Right lung (tissue), 2 donors: ENCODE measurements at regions not wholly inside any gene's neighbourhood (a gene's known extent, or its start where the extent isn't known, plus 50 kb on each side); places are given as distances from the start of the nearest gene placed in this dataset.

Source experiments
- DNase-seq, 2 donors: peaks; one replicate each; pipeline ENCODE4 v3.0.0-alpha.2; 2013

- no peak for DNase-seq
Observed at GRCh38 chr1:104830534-104830933, 1080.8 kb downstream of the AMY1C start.

DNA sequence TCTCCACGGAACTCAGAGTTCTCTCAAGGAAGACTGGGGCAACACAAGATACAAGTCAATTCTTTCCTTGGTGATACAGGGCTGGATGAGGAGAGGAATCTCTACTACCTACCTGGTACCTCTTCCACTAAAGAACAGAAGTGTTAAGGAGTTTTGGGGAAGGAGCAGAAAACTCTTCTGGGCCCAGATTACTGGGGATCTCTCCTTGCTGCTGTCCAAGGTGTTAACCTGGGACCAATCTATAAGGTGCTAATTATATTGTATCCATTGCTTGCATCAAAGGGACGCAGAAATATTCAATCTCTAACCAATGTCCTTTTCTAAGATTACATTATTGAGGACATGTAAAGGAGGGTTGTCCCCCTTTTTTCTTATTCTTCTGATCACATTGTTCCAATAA is 1102.5 kb downstream of the AMY1C start:
- no peak for DNase-seq

DNA sequence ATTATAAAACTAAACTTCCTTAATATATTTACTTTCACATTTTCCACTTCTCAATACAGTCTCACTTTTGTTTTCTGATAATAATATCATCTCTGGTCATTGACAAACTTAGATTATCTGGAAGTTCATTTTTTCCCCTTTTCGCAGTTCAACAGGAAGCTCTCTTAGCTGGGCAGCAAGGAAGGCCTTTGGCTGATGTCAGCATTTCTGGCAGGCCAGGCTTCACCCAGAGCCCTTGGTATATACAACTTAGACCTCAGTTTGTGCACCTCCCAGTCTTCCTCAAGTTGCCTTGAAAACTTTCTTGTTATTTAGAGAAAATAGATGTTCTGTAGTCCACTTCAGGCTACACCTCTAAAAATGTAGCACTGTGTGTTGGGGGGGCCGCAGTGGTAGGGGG is 1103.6 kb downstream of the AMY1C start:
- no peak for DNase-seq

DNA sequence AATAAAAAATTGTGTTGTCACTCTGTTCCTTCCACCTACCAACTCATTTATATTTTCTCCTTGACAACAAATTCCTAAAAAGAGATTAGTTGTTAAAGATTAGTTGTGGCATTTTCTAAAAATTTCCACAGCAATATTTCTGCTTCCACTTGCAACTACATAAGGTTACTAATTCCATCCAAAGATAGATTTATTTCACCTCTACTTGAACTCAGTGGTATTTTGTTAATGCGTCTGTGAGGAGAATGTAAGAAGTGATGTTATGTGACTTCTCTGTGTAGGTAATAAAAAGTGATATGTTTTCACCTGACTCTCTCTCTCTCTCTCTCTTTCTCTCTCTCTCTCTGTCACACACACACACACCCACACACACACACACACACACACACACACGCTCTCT is 1104.8 kb downstream of the AMY1C start:
- no peak for DNase-seq

- no peak for DNase-seq
Observed at GRCh38 chr1:104855550-104855949, 1105.9 kb downstream of the AMY1C start.

DNA sequence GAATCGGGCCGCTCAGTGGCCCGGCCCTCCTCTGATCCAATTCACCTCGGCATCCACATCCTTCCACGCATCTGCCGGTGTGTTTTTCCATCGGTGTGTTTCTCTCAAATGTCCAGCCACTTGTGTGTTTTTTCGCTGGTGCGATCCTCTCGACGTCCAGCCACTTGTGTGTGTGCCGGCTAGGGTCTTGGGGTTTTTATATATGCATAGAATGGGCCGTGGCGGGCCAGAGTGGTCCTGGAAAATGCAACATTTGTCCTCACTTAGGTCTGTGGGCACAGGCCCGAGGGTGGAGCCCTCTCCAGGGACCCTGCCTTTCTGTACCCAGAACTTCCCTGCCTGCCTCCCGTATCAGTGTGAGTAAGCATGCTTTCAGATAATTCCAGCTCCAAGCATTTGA is 1106.4 kb downstream of the AMY1C start:
- no peak for DNase-seq

DNA sequence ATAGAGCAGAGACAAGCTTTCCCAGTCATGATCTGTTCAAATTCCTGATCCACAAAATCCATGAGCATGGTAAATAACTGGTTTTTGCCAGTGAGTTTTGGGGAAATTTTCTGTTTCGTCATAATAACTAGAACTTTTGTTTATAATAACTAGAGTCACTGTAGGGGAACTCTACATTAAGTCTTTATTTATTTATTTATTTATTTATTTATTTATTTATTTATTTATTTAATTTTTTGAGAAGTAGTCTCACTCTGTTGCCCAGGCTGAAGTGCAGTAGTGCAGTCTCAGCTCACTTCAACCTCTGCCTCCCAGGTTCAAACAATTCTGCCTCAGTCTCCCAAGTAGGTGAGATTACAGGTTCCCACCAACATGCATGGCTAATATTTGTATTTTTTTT is 1106.8 kb downstream of the AMY1C start:
- DNase-seq, result no peak

- no peak for DNase-seq
Observed at GRCh38 chr1:104868794-104869193, 1119.1 kb downstream of the AMY1C start.

- no peak for DNase-seq
Observed at GRCh38 chr1:104874044-104874443, 1124.3 kb downstream of the AMY1C start.

DNA sequence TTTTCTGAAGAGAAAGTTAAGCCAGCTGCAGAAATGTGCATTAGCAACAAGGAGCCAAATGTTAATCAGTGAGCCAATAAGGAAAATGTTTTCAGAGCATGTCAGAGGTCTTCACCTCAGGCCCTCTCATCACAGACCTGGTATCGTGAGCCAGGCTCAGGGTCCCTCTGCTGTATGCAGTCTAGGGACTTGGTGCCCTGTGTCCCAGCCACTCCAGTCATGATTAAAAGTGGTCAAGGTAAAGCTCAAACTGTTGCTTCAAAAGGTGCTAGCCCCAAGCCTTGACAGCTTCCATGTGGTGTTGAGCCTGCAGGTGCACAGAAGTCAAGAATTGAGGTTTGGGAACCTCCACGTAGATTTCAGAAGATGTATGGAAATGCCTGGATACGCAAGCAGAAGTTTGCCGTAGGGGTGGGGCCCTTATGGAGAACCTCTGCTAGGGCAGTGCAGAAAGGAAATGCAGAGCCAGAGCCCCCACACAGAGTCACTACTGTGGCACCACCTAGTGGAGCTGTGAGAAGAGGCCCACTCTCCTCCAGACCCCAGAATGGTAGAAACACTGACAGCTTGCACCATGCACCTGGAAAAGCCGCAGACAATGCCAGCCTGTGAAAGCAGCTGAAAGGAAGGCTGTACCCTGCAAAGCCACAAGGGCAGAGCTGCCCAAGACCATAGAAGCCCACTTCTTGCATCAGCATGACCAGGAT is 1128.7 kb downstream of the AMY1C start:
- no peak for DNase-seq

GRCh38 chr1:104884939-104885338 is 1135.2 kb downstream of the AMY1C start:
- no peak for DNase-seq

DNA sequence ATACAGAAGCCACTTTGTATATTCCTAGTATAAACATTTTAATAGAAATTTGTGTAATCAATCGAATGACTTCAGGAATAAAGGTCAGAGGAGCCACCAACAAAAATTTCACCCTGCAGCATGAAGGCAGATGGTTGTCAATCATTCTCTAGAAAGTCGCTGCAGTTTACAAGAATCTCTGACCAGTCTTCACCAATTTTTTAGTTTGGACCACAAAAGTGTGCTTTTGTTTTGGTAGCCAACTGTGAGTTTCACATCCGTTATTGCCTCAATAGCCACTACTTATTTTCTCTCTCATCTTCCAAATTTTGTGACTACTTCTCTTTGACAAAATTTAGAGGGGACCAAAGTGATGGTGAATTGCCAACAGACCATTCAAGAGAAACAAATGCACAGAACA is 1155.6 kb downstream of the AMY1C start:
- no peak for DNase-seq

DNA sequence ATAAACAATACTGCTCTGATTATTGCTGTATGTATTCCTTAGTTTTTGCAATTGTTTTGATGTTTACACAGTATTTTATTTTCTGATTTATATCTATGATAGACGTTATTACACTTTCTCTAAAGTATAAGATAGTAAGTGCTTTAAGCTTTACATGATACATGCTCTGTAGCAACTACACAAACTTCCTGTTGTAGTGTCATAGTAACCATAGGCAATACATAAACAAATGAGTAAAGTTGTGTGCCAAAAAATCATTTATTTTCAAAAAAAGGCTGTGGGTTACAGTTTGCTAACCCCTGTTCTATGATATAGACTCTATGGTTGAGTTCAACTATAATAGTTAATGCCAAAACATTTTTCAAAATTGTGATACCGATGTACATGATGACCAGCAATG is 1156.4 kb downstream of the AMY1C start:
- DNase-seq, result no peak

GRCh38 chr1:104919188-104919587 is 1169.5 kb downstream of the AMY1C start:
- no peak for DNase-seq

DNA sequence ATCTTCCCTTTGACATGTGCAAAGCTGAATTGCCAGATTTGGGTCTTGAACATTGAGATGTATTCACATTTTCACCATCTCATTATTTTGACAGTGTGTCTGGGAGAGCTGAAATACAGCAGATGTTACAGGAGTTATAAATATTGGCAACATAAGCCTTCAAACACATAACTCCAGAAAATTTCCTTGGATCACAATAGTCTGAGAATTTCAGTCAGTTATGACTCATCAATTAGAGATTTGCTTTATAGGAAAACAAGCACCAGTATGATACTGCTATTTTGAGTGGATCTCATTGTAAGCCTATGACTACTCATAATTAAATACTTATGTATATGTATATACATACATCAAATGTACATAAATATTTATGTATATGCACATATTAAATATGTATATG is 1171.8 kb downstream of the AMY1C start:
- no peak for DNase-seq

DNA sequence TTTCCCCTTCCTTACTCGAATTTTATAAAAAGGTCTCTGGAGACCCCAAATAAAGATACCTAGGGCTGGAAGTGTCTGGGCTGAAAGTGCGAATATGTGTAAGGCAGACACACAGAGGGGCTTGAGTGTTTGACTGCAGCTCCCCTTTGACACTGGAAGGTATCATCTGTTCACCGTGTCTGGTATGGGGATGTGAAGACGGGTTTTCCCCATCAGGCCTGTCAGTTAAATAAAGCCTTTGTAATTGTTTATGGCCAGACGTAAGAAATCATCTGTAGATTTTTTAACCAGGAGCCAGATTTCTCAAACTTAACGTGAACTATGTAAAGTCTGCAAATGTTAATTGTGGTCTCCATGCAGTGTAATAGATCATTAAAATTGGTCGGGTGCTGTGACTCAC is 1173.4 kb downstream of the AMY1C start:
- no peak for DNase-seq

DNA sequence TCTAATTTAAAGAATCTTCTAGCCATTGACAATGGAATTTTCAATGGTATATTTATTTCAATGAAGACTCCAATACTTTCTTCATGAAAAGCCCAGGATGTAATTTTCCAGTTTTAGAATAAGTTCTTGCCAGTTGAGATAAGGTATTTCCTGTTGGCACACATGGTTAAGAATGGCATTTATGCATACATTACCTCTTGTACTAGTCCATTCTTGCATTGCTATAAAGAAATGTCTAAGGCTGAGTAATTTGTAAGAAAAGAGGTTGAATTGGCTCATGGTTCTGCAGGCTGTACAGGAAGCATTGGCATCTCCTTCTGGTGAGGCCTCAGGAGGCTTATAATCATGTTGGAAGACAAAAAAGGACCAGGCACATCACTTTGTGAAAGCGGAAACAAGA is 1179.6 kb downstream of the AMY1C start:
- no peak for DNase-seq

GRCh38 chr1:104932030-104932915 is 1182.6 kb downstream of the AMY1C start:
- no peak for DNase-seq

DNA sequence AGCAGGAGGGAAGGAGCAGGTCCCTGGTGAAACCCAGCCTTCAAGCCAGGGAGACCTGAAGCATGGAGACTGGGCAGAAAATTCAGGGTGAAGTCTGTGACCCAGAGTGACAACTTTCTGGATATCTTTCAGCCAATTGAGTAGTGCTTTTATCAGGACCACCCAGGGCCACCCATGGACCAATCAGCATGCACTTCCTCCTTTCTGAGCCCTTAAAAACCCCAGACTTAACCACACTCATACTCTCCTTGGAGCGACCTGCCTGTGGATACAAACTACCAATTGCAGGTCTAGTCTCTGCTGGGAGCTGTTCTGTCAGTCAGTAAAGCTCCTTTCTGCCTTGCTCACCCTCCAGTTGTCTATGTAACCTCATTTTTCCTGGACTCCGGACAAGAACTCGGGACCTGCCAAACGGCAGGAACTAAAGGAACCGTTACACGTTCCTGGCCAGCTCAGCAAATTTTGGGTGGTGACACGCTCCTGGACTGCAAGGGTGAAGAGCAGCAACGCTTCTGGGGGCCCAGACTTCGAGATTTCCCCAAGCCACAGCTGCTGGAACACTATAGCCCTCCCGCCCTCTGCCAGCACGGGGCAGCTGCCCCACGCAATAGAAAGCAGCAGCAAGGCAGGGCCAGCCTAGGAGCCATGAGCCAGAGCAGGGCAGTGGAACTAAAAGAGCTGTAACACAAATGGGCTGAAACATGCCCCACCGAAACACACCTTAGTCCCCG is 1183.4 kb downstream of the AMY1C start:
- no peak for DNase-seq

DNA sequence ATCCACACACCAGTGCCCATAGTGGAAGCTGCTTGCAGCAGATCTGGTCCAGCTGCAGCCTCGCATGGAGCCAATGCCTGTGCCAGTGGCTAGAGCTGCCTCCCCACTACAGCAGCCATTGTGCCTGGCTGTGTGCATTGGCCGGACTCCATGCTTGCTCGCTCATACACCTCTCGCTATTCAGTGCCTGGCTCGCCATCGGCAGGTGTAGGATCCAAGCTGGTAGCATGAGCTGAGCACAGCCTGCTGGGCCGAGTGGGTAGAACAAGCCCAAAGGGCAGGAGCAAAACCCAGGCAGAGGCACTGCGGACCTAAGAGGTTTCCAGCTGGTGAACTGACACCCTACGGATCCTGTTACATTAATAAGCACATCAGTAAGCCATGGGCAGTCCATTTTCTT is 1184.1 kb downstream of the AMY1C start:
- no peak for DNase-seq

DNA sequence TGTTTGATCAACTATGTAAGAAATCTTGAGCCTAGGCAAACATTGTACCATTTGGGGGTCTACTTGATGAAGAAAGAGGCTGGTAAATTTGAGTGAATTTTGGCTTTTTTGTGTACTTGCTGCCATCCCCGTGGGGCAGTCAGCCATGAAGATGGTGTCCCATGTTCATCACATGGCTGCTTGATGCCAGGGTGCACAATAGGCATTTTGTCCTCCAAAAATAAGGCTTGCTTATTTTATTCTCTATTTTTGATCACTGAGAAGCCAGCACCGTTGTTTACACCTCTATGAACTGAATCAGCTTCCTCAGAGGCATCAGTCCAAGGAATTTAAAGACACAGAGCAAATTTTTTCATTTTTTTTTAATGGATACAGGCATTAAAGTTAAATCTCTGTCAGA is 1195.7 kb downstream of the AMY1C start:
- no peak for DNase-seq

- no peak for DNase-seq
Observed at GRCh38 chr1:104946558-104947210, 1197.0 kb downstream of the AMY1C start.
